PC-9 (cell line): ENCODE measurements at regions not wholly inside any gene's neighbourhood (a gene's known extent, or its start where the extent isn't known, plus 50 kb on each side); places are given as distances from the start of the nearest gene placed in this dataset.

Experiments used
- BruUV-seq: library from RNA; stranded (reverse); fragments of 400-500 nt; replicated peaks from 2 replicates; lab custom pipeline; 2021; lab: Mats Ljungman, UMichigan
- CTCF ChIA-PET: fragments of 300-600 bp; sonication (Branson Sonifier 250); formaldehyde crosslinking; loops from one replicate; lab custom pipeline; 2022; ENCODE audit warnings: antibody characterized with exemption; lab: Charles Lee
- POLR2A ChIA-PET: fragments of 300-600 bp; sonication (Branson Sonifier 250); formaldehyde crosslinking; loops from one replicate; lab custom pipeline; 2022; ENCODE audit warnings: antibody characterized with exemption; ENCODE audit not compliant: unreplicated experiment; lab: Charles Lee
- DNase-seq, 2 experiments: peaks; one replicate each; pipeline versions ENCODE4 v3.0.0 to v3.0.0-alpha.2; 2015 to 2022; ENCODE audit warnings: mixed read lengths in 1 of 2
- H2AFZ ChIP-seq: fragments of 200-600 bp; sonication (generic); 2 replicates; pipeline ENCODE4 v1.8.1; 2017; ENCODE audit warnings: antibody characterized with exemption
- H3F3A ChIP-seq: fragments of 200-600 bp; sonication (generic); 2 replicates; pipeline ENCODE4 v1.8.1; 2017; ENCODE audit warnings: antibody characterized with exemption, mild to moderate bottlenecking, low read depth; ENCODE audit not compliant: insufficient read depth
- H3K27ac ChIP-seq: fragments of 200-600 bp; sonication (generic); 2 replicates; pipeline ENCODE4 v1.6.1; 2016; ENCODE audit warnings: mixed run types
- H3K27me3 ChIP-seq: fragments of 200-600 bp; sonication (generic); 2 replicates; pipeline ENCODE4 v1.6.1; 2016; ENCODE audit warnings: low read depth, mixed run types; ENCODE audit not compliant: insufficient read depth
- H3K36me3 ChIP-seq: fragments of 200-600 bp; sonication (generic); 2 replicates; pipeline ENCODE4 v1.6.1; 2016; ENCODE audit warnings: low read depth, mixed run types
- H3K4me1 ChIP-seq: fragments of 200-600 bp; sonication (generic); replicated peaks from 2 replicates; pipeline ENCODE4 v1.6.1; 2016; ENCODE audit warnings: mixed run types; ENCODE audit not compliant: insufficient read depth
- H3K4me2 ChIP-seq: fragments of 200-600 bp; sonication (generic); 2 replicates; pipeline ENCODE4 v1.6.1; 2017; ENCODE audit warnings: mixed run types
- H3K4me3 ChIP-seq: fragments of 200-600 bp; sonication (generic); 2 replicates; pipeline ENCODE4 v1.6.1; 2016; ENCODE audit warnings: mixed run types
- H3K79me2 ChIP-seq: fragments of 200-600 bp; sonication (generic); 2 replicates; pipeline ENCODE4 v1.6.1; 2017; ENCODE audit warnings: low read depth, mixed run types
- H3K9me2 ChIP-seq: fragments of 200-600 bp; sonication (generic); 2 replicates; pipeline ENCODE4 v1.8.1; 2017; ENCODE audit warnings: mild to moderate bottlenecking; ENCODE audit not compliant: insufficient read depth
- H3K9me3 ChIP-seq: fragments of 200-600 bp; sonication (generic); 2 replicates; pipeline ENCODE4 v1.8.1; 2016; ENCODE audit warnings: low read depth; ENCODE audit not compliant: insufficient read depth
- H4K20me1 ChIP-seq: fragments of 200-600 bp; sonication (generic); 2 replicates; pipeline ENCODE4 v1.8.1; 2017; ENCODE audit not compliant: insufficient read depth
- EZH2 ChIP-seq: fragments of 200-600 bp; sonication (generic); IDR thresholded peaks from 2 replicates; pipeline ENCODE4 v1.8.0; 2017; ENCODE audit warnings: antibody characterized with exemption, low read depth
- intact Hi-C: fragments of 100-400 bp; cut with micrococcal nuclease; formaldehyde crosslinking; loops from one replicate; pipeline ENCODE4 v1.10.0; 2022; ENCODE audit not compliant: unreplicated experiment
- TF ChIP-seq, protein P1 (sequence below): fragments of 200-600 bp; sonication (generic); conservative IDR thresholded peaks from 2 replicates; pipeline ENCODE4 v1.6.1; 2017; ENCODE audit warnings: mixed run types, antibody characterized with exemption, mild to moderate bottlenecking, moderate library complexity

DNA sequence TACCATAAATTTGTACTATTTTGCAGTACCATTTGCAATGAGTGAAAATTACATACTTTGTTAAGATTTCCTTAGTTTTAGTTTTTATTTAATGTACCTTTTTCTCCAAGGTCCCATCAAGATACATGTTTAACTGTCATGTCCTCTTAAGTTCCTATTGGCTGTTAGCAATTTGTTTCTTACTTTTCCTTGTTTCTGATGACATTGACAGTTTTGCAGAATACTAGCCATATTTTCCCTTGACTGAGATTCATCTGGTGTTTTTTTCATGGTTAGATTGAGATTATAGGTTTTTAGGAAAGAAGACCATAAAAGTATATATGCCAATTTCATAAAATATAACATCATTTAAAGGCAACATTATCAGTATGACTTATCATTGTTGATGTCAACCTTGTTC lies 376.8 kb upstream of the STEAP1 start:
- no peak overlapping the region for H3K27ac ChIP-seq
- H2AFZ ChIP-seq = no peak overlapping the region
- no peaks in the 10 kb centered on the region for H3F3A ChIP-seq
- H3K9me3 ChIP-seq = no peaks in the 10 kb centered on the region
- DNase-seq = no peak
- H4K20me1 ChIP-seq = no peaks in the 10 kb centered on the region
- no peaks in the 10 kb centered on the region for H3K27me3 ChIP-seq
- H3K36me3 ChIP-seq = no peaks in the 10 kb centered on the region
- H3K79me2 ChIP-seq = no peaks in the 10 kb centered on the region
- no peak overlapping the region for H3K4me3 ChIP-seq
- H3K4me2 ChIP-seq = no peak overlapping the region
- intact Hi-C loops = no loop called here
- no TSS peak for BruUV-seq
- CTCF ChIA-PET = no interaction called here
- TF ChIP-seq, protein P1, sequence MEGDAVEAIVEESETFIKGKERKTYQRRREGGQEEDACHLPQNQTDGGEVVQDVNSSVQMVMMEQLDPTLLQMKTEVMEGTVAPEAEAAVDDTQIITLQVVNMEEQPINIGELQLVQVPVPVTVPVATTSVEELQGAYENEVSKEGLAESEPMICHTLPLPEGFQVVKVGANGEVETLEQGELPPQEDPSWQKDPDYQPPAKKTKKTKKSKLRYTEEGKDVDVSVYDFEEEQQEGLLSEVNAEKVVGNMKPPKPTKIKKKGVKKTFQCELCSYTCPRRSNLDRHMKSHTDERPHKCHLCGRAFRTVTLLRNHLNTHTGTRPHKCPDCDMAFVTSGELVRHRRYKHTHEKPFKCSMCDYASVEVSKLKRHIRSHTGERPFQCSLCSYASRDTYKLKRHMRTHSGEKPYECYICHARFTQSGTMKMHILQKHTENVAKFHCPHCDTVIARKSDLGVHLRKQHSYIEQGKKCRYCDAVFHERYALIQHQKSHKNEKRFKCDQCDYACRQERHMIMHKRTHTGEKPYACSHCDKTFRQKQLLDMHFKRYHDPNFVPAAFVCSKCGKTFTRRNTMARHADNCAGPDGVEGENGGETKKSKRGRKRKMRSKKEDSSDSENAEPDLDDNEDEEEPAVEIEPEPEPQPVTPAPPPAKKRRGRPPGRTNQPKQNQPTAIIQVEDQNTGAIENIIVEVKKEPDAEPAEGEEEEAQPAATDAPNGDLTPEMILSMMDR = no peak
- TF ChIP-seq EZH2 = no peak
- no peaks in the 10 kb centered on the region for H3K4me1 ChIP-seq
- no peaks in the 10 kb centered on the region for H3K9me2 ChIP-seq
- POLR2A ChIA-PET = no interaction called here

DNA sequence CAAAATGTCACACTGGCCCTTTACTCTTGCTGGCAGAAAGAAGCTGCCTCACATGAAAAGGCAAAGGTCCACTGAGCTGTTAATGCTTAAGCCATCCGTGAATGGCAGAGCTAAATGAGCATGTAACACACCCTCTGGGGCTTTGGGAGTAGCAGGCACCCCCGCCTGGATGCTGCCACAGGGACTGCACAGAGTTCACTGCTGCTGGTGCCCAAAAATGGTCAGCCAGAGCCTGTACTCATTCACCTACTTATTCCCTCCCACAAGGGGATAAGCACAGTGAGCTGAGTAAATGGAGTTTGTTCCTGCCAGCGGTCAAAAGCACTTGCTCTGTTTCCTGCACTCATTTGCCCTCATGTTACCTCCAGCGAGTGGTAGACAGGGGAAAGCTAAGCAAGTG lies 374.0 kb upstream of the STEAP1 start:
- no peaks in the 10 kb centered on the region for H3K27me3 ChIP-seq
- intact Hi-C loops = no loop called here
- DNase-seq = no peak
- H3K79me2 ChIP-seq = no peaks in the 10 kb centered on the region
- ChIA-PET POLR2A (no interaction called here), CTCF (no interaction called here)
- H3K4me2 ChIP-seq = no peak overlapping the region
- no peaks in the 10 kb centered on the region for H3K36me3 ChIP-seq
- H3F3A ChIP-seq = no peaks in the 10 kb centered on the region
- TF ChIP-seq, protein P1 = no peak
- TF ChIP-seq EZH2 = no peak
- H3K4me3 ChIP-seq = no peak overlapping the region
- no peaks in the 10 kb centered on the region for H4K20me1 ChIP-seq
- no peak overlapping the region for H3K27ac ChIP-seq
- BruUV-seq = no TSS peak
- H3K4me1 ChIP-seq = no peaks in the 10 kb centered on the region
- no peaks in the 10 kb centered on the region for H3K9me3 ChIP-seq
- H2AFZ ChIP-seq = no peak overlapping the region
- H3K9me2 ChIP-seq = no peaks in the 10 kb centered on the region

DNA sequence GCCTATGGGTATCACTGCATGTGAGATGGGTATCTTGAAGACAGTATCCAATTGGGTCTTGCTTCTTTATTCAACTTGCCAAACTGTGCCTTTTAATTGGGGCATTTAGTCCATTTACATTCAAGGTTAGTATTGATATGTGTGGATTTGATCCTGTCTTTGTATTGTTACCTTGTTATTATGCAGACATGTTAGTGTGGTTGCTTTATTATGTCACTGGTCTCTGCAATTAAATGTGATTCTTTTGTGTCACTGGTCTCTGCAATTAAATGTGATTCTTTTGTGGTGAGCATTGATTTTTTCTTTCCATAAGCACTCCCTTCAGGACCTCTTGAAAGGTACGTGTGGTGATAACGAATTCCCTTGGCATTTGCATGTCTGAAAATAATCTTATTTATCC lies 357.8 kb upstream of the STEAP1 start:
- ChIA-PET POLR2A (no interaction called here), CTCF (no interaction called here)
- intact Hi-C loops = no loop called here
- Histone ChIP-seq H3K4me2 (no peak overlapping the region), H3K9me3 (no peaks in the 10 kb centered on the region), H4K20me1 (no peaks in the 10 kb centered on the region), H2AFZ (no peak overlapping the region), H3K27me3 (no peaks in the 10 kb centered on the region), H3F3A (no peaks in the 10 kb centered on the region), H3K36me3 (no peaks in the 10 kb centered on the region), H3K4me3 (no peak overlapping the region), H3K9me2 (no peaks in the 10 kb centered on the region), H3K27ac (no peak overlapping the region), H3K79me2 (no peaks in the 10 kb centered on the region), H3K4me1 (no peaks in the 10 kb centered on the region)
- DNase-seq = no peak
- BruUV-seq = no TSS peak
- TF ChIP-seq EZH2 = no peak
- TF ChIP-seq, protein P1 = no peak
